22Rv1 (cell line): ENCODE measurements at regions not wholly inside any gene's neighbourhood (a gene's known extent, or its start where the extent isn't known, plus 50 kb on each side); places are given as distances from the start of the nearest gene placed in this dataset.

ENCODE experiments used
- H3K27ac ChIP-seq: fragments of 450-650 bp; 2 replicates; pipeline ENCODE4 v1.5.1; 2017
- CTCF ChIP-seq: fragments of 450-650 bp; IDR thresholded peaks from 2 replicates; pipeline ENCODE4 v1.5.1; 2017; ENCODE audit warnings: mild to moderate bottlenecking
- ZFX ChIP-seq: fragments of 450-650 bp; IDR thresholded peaks from 2 replicates; pipeline ENCODE4 v1.6.1; 2017; ENCODE audit warnings: antibody characterized with exemption, borderline replicate concordance

GRCh38 chrX:6661736-6662135 is 126.8 kb upstream of the VCX3A start:
- H3K27ac ChIP-seq, result no peak overlapping the region
- no peak for TF ChIP-seq ZFX
- no peak for TF ChIP-seq CTCF

- no peak for TF ChIP-seq CTCF
- no peak for TF ChIP-seq ZFX
Measured at GRCh38 chrX:6660567-6661264, 125.8 kb upstream of the VCX3A start.

GRCh38 chrX:6645216-6645615 is 110.3 kb upstream of the VCX3A start:
- no peak overlapping the region for H3K27ac ChIP-seq
- TF ChIP-seq ZFX, result no peak
- no peak for TF ChIP-seq CTCF

More at GRCh38 chrX:6660567-6661264, 125.8 kb upstream of the VCX3A start:
- no peak overlapping the region for H3K27ac ChIP-seq

- no peak for TF ChIP-seq ZFX
- peak; percentile 56 for TF ChIP-seq CTCF
Measured at GRCh38 chrX:6644411-6644810, 109.5 kb upstream of the VCX3A start.

GRCh38 chrX:6640727-6641126 is 105.8 kb upstream of the VCX3A start:
- TF ChIP-seq ZFX (no peak), CTCF (no peak)
- H3K27ac ChIP-seq, result no peak overlapping the region

More at GRCh38 chrX:6644411-6644810, 109.5 kb upstream of the VCX3A start:
- H3K27ac ChIP-seq, result no peak overlapping the region

GRCh38 chrX:6614506-6614905 is 79.6 kb upstream of the VCX3A start:
- TF ChIP-seq CTCF (no peak), ZFX (no peak)
- no peak overlapping the region for H3K27ac ChIP-seq

- TF ChIP-seq ZFX (no peak), CTCF (no peak)
- no peak overlapping the region for H3K27ac ChIP-seq
Measured at GRCh38 chrX:6599230-6599860, 64.4 kb upstream of the VCX3A start.
